H9 (cell line): ENCODE measurements at regions not wholly inside any gene's neighbourhood (a gene's known extent, or its start where the extent isn't known, plus 50 kb on each side); places are given as distances from the start of the nearest gene placed in this dataset.

ENCODE experiments used
- DNase-seq: peaks from one replicate; pipeline ENCODE4 v3.0.0-alpha.2; 2017
- H2AFZ ChIP-seq: one replicate; pipeline ENCODE4 v1.6.1; 2013; ENCODE audit warnings: mild to moderate bottlenecking, low read length, control low read depth, moderate library complexity
- H2AK5ac ChIP-seq: 2 replicates; pipeline ENCODE4 v1.6.1; 2013; ENCODE audit warnings: low read length, control low read depth, mixed read lengths; ENCODE audit not compliant: insufficient read length
- H2BK120ac ChIP-seq: one replicate; pipeline ENCODE4 v1.6.1; 2013; ENCODE audit warnings: low read depth, mild to moderate bottlenecking, low read length, control low read depth, inconsistent platforms; ENCODE audit not compliant: poor library complexity, severe bottlenecking
- H2BK12ac ChIP-seq: 2 replicates; pipeline ENCODE4 v1.6.1; 2013; ENCODE audit warnings: low read length, control low read depth, mixed read lengths, low read depth; ENCODE audit not compliant: insufficient read length
- H2BK15ac ChIP-seq: 2 replicates; pipeline ENCODE4 v1.6.1; 2013; ENCODE audit warnings: low read depth, low read length, control low read depth
- H2BK20ac ChIP-seq: one replicate; pipeline ENCODE4 v1.6.1; 2013; ENCODE audit warnings: low read depth, mild to moderate bottlenecking, low read length, control low read depth, inconsistent platforms; ENCODE audit not compliant: poor library complexity, severe bottlenecking
- H2BK5ac ChIP-seq: 2 replicates; pipeline ENCODE4 v1.6.1; 2013; ENCODE audit warnings: low read length, control low read depth, mixed read lengths; ENCODE audit not compliant: insufficient read length
- H3K14ac ChIP-seq: 2 replicates; pipeline ENCODE4 v1.6.1; 2013; ENCODE audit warnings: low read length, control low read depth; ENCODE audit not compliant: insufficient read depth
- H3K18ac ChIP-seq: 2 replicates; pipeline ENCODE4 v1.6.1; 2013; ENCODE audit warnings: low read depth, mild to moderate bottlenecking, mixed read lengths, low read length, control low read depth; ENCODE audit not compliant: insufficient read length
- H3K23ac ChIP-seq: 2 replicates; pipeline ENCODE4 v1.6.1; 2013; ENCODE audit warnings: low read length, control low read depth, mixed read lengths, low read depth; ENCODE audit not compliant: insufficient read length
- H3K23me2 ChIP-seq: 2 replicates; pipeline ENCODE4 v1.6.1; 2013; ENCODE audit warnings: low read depth, mild to moderate bottlenecking, mixed read lengths, low read length, control low read depth; ENCODE audit not compliant: insufficient read length, poor library complexity, severe bottlenecking
- H3K27ac ChIP-seq: 2 replicates; pipeline ENCODE4 v1.5.1; 2013; ENCODE audit warnings: low read length, control low read depth, mixed read lengths, low read depth; ENCODE audit not compliant: insufficient read length
- H3K27me3 ChIP-seq: 2 replicates; pipeline ENCODE4 v1.6.1; 2013; ENCODE audit warnings: low read length, control low read depth, inconsistent platforms; ENCODE audit not compliant: insufficient read depth
- H3K4ac ChIP-seq: 2 replicates; pipeline ENCODE4 v1.6.1; 2013; ENCODE audit warnings: low read depth, mild to moderate bottlenecking, control low read depth, inconsistent platforms, low read length, moderate library complexity
- H3K4me1 ChIP-seq: 2 replicates; pipeline ENCODE4 v1.6.1; 2013; ENCODE audit warnings: low read length, control low read depth, inconsistent platforms; ENCODE audit not compliant: insufficient read depth
- H3K4me2 ChIP-seq: 2 replicates; pipeline ENCODE4 v1.6.1; 2013; ENCODE audit warnings: low read length, control low read depth, mixed read lengths; ENCODE audit not compliant: insufficient read length, insufficient read depth
- H3K56ac ChIP-seq: 2 replicates; pipeline ENCODE4 v1.6.1; 2013; ENCODE audit warnings: low read depth, mild to moderate bottlenecking, mixed read lengths, low read length, control low read depth; ENCODE audit not compliant: insufficient read length
- H3K79me1 ChIP-seq: 2 replicates; pipeline ENCODE4 v1.6.1; 2013; ENCODE audit warnings: low read depth, mild to moderate bottlenecking, moderate library complexity, low read length, control low read depth, inconsistent platforms; ENCODE audit not compliant: insufficient read depth, poor library complexity, severe bottlenecking
- H3K79me2 ChIP-seq: 2 replicates; pipeline ENCODE4 v1.6.1; 2013; ENCODE audit warnings: low read length, control low read depth, inconsistent platforms; ENCODE audit not compliant: insufficient read depth
- H3K9ac ChIP-seq: 2 replicates; pipeline ENCODE4 v1.6.1; 2013; ENCODE audit warnings: low read length, control low read depth, mixed read lengths; ENCODE audit not compliant: insufficient read length; ENCODE audit errors: extremely low read depth
- H3K9me3 ChIP-seq: one replicate; pipeline ENCODE4 v1.6.1; 2013; ENCODE audit warnings: low read depth, low read length, inconsistent platforms; ENCODE audit not compliant: control insufficient read depth
- H3T11ph ChIP-seq: one replicate; pipeline ENCODE4 v1.6.1; 2013; ENCODE audit warnings: mild to moderate bottlenecking, low read length, control low read depth, inconsistent platforms
- H4K20me1 ChIP-seq: one replicate; pipeline ENCODE4 v1.6.1; 2013; ENCODE audit not compliant: control insufficient read depth, insufficient read length, insufficient read depth
- H4K5ac ChIP-seq: 2 replicates; pipeline ENCODE4 v1.6.1; 2013; ENCODE audit warnings: low read depth, mild to moderate bottlenecking, mixed read lengths, low read length, control low read depth; ENCODE audit not compliant: insufficient read length
- H4K8ac ChIP-seq: replicated peaks from 2 replicates; pipeline ENCODE4 v1.6.1; 2013; ENCODE audit warnings: low read length, control low read depth, mixed read lengths, low read depth; ENCODE audit not compliant: insufficient read length
- H4K91ac ChIP-seq: 2 replicates; pipeline ENCODE4 v1.6.1; 2013; ENCODE audit warnings: low read depth, mild to moderate bottlenecking, moderate library complexity, mixed read lengths, low read length, control low read depth; ENCODE audit not compliant: insufficient read length
- H3K27ac Mint-ChIP-seq, 3 experiments: 2 replicates in 2 of 3; 3 replicates in 1 of 3; pipeline ENCODE4 v1.8.0; 2020 to 2021; ENCODE audit warnings: mixed read lengths in 3 of 3, mild to moderate bottlenecking in 1 of 3, moderate library complexity in 1 of 3
- H3K27me3 Mint-ChIP-seq: 2 replicates; pipeline ENCODE4 v1.8.0; 2021; ENCODE audit warnings: low read depth, mild to moderate bottlenecking, moderate library complexity, mixed read lengths
- H3K36me3 Mint-ChIP-seq, 3 experiments: 2 replicates in 2 of 3; 3 replicates in 1 of 3; pipeline ENCODE4 v1.8.0; 2020 to 2021; ENCODE audit warnings: low read depth in 3 of 3, mixed read lengths in 3 of 3; ENCODE audit not compliant: insufficient read depth in 1 of 3
- H3K4me1 Mint-ChIP-seq, 2 experiments: 2 replicates each; pipeline ENCODE4 v1.8.0; 2020; ENCODE audit warnings: mixed read lengths in 2 of 2
- H3K4me3 Mint-ChIP-seq, 2 experiments: 2 replicates in 1 of 2; 3 replicates in 1 of 2; pipeline ENCODE4 v1.8.0; 2020 to 2021; ENCODE audit warnings: mild to moderate bottlenecking in 2 of 2, mixed read lengths in 2 of 2, moderate library complexity in 1 of 2
- H3K9me3 Mint-ChIP-seq, 2 experiments: 2 replicates in 1 of 2; 3 replicates in 1 of 2; pipeline ENCODE4 v1.8.0; 2020; ENCODE audit warnings: mild to moderate bottlenecking in 2 of 2, mixed read lengths in 2 of 2, moderate library complexity in 1 of 2
- CTCF ChIP-seq: fragments of 200-600 bp; sonication (generic); conservative IDR thresholded peaks from 3 replicates; pipeline ENCODE4 v1.8.0; 2021; ENCODE audit warnings: antibody characterized with exemption, mild to moderate bottlenecking
- WGBS: extraction: QIAGEN DNeasy Blood & Tissue Kit; methylation state at CpG from one replicate; pipeline ENCODE4 v1.1.7; 2013; ENCODE audit warnings: missing lambda C conversion rate, low lambda C conversion rate, mixed read lengths; ENCODE audit not compliant: insufficient read length; ENCODE audit errors: extremely low coverage; 5-methylcytosine and 5-hydroxymethylcytosine counted together

DNA sequence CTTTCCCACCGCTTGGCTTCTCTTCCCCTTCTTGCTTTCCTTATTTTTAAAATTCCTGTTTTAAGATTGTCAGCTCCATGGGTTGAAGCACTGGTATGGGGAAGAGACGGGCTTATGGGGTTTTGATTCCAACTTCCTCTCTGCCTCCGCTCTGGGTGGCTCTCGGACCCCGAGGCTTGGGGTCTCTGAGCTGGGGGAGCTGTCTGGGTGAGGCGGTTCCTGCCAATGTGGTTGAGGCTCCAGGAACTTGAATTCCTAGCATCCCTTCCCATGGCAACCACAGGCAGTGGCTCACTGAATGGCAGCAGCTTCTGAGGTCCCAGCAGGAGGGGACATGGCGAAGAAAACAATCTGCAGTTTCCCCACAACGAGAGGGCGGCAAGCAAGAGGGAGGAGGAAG is 83.1 kb upstream of the C1orf174 start:
- Histone ChIP-seq H3K18ac (no peak overlapping the region), H3K9ac (no peak overlapping the region)
- no peak for DNase-seq

More for the DNA sequence above, 83.1 kb upstream of the C1orf174 start:
- peaks cover 10 to 16% of the 10 kb centered on the region in 2 experiments for H3K4me1 Mint-ChIP-seq
- no peaks in the 10 kb centered on the region for H3K27me3 Mint-ChIP-seq
- Histone ChIP-seq H3K79me2 (no peaks in the 10 kb centered on the region), H3K4ac (no peak overlapping the region), H4K91ac (no peak overlapping the region), H2BK5ac (no peak overlapping the region), H3K9me3 (no peaks in the 10 kb centered on the region), H2BK12ac (no peak overlapping the region), H4K8ac (no peak overlapping the region), H2AK5ac (no peak overlapping the region), H4K5ac (no peak overlapping the region), H3K23me2 (no peaks in the 10 kb centered on the region), H3K79me1 (no peaks in the 10 kb centered on the region), H3K27ac (no peak overlapping the region), H2AFZ (no peak overlapping the region), H3K4me1 (no peaks in the 10 kb centered on the region), H2BK20ac (no peak overlapping the region), H2BK15ac (no peak overlapping the region), H3K23ac (no peak overlapping the region), H2BK120ac (no peak overlapping the region), H3K4me2 (no peak overlapping the region), H3K14ac (no peak overlapping the region), H4K20me1 (no peaks in the 10 kb centered on the region), H3T11ph (no peak overlapping the region), H3K27me3 (no peaks in the 10 kb centered on the region), H3K56ac (no peak overlapping the region)
- no peaks in the 10 kb centered on the region for H3K9me3 Mint-ChIP-seq
- H3K27ac Mint-ChIP-seq = no peak overlapping the region; a peak in 1 of 7 replicates
- H3K36me3 Mint-ChIP-seq = no peaks in the 10 kb centered on the region
- TF ChIP-seq CTCF = no peak
- WGBS = no CpG with 5 or more reads among the region's 9 CpGs
- no peak overlapping the region for H3K4me3 Mint-ChIP-seq
